AG09309 (cell line): ENCODE measurements at regions not wholly inside any gene's neighbourhood (a gene's known extent, or its start where the extent isn't known, plus 50 kb on each side); places are given as distances from the start of the nearest gene placed in this dataset.
"Not testable (repeated sequence)": the region's sequence is repeated elsewhere in the genome, so short reads cannot be mapped to it uniquely, and the experiment has no call there.

Experiments
- DNase-seq: peaks from one replicate; pipeline ENCODE4 v3.0.0-alpha.2; 2010; ENCODE audit warnings: low read depth
- H3K4me3 ChIP-seq: 2 replicates; pipeline ENCODE4 v1.5.1; 2011; ENCODE audit warnings: mild to moderate bottlenecking, low read depth, low read length, moderate library complexity; ENCODE audit not compliant: control insufficient read depth
- CTCF ChIP-seq: IDR thresholded peaks from 2 replicates; pipeline ENCODE4 v1.5.1; 2011; ENCODE audit warnings: mild to moderate bottlenecking, low read depth, low read length, inconsistent platforms; ENCODE audit not compliant: insufficient read depth, control insufficient read depth; ENCODE audit errors: missing control alignments

- TF ChIP-seq CTCF: no peak
- DNase-seq: no peak
- no peak overlapping the region for H3K4me3 ChIP-seq
Observed at GRCh38 chr13:88246239-88246638, 575.1 kb downstream of the SLITRK5 start.

- H3K4me3 ChIP-seq: no peak overlapping the region
- no peak for TF ChIP-seq CTCF
- DNase-seq: no peak
Observed at GRCh38 chr13:88248393-88248792, 577.2 kb downstream of the SLITRK5 start.

- DNase-seq: no peak
- no peak for TF ChIP-seq CTCF
- H3K4me3 ChIP-seq: no peak overlapping the region
Observed at GRCh38 chr13:88257706-88258105, 586.5 kb downstream of the SLITRK5 start.

- no peak for TF ChIP-seq CTCF
- DNase-seq: no peak
- H3K4me3 ChIP-seq: no peak overlapping the region
Observed at GRCh38 chr13:88263808-88264207, 592.6 kb downstream of the SLITRK5 start.

GRCh38 chr13:88281841-88282240 lies 610.7 kb downstream of the SLITRK5 start:
- no peak overlapping the region for H3K4me3 ChIP-seq
- DNase-seq: no peak
- no peak for TF ChIP-seq CTCF

- no peak overlapping the region for H3K4me3 ChIP-seq
- no peak for DNase-seq
- no peak for TF ChIP-seq CTCF
Observed at GRCh38 chr13:88285329-88285728, 614.2 kb downstream of the SLITRK5 start.

- DNase-seq: no peak
- TF ChIP-seq CTCF: no peak
- H3K4me3 ChIP-seq: no peak overlapping the region
Observed at GRCh38 chr13:88288326-88288725, 617.2 kb downstream of the SLITRK5 start.

GRCh38 chr13:88291731-88292130 lies 620.6 kb downstream of the SLITRK5 start:
- not testable (repeated sequence) for DNase-seq, H3K4me3 ChIP-seq
